ENCODE measurements at regions not wholly inside any gene's neighbourhood (a gene's known extent, or its start where the extent isn't known, plus 50 kb on each side); places are given as distances from the start of the nearest gene placed in this dataset.
"Not testable (repeated sequence)": the region's sequence is repeated elsewhere in the genome, so short reads cannot be mapped to it uniquely, and the experiment has no call there.

DNA sequence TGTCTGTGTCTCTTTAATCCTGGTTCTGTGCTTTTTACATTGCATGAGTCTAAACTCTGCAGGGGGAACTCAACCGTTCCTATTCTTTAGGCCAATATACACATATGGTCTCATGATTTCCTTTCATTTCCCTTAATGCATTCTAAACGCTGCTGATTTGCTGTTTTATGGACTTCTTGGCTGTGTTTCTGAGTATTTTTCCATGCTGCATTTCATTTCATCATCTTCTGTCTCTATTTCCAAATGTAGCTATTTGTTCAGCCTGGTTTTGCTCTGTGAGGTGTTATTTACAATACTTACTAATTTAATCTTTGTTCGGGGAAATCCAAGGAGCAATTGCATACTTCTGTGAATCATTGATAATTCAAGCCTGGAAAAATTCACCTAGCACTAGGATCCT lies 897.2 kb downstream of the TSN start:
- FAIRE-seq (no peak), DNase-seq (ENCODE audit: insufficient read length, low spot score) (no peak)

DNA sequence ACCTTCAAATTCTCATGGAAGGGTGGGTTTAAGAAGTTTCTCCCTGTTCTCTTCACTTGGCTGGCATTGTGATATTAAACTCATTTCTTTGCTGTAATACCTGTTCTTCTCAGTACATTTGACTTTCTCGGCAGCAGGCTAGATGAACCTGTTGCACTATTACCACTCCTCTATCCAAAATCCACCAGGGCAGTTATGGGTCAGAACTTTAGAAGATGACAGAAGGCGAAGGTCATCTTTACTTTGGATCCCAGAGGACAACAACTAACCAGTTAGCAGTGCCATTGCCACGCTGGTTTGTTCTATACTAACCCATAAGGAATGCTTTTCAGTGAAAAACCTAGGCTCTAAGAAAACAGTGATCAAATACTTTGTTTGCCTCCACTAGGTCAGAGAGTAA lies 901.0 kb downstream of the TSN start:
- no peak for FAIRE-seq
- DNase-seq (ENCODE audit: insufficient read length, low spot score): no peak

DNA sequence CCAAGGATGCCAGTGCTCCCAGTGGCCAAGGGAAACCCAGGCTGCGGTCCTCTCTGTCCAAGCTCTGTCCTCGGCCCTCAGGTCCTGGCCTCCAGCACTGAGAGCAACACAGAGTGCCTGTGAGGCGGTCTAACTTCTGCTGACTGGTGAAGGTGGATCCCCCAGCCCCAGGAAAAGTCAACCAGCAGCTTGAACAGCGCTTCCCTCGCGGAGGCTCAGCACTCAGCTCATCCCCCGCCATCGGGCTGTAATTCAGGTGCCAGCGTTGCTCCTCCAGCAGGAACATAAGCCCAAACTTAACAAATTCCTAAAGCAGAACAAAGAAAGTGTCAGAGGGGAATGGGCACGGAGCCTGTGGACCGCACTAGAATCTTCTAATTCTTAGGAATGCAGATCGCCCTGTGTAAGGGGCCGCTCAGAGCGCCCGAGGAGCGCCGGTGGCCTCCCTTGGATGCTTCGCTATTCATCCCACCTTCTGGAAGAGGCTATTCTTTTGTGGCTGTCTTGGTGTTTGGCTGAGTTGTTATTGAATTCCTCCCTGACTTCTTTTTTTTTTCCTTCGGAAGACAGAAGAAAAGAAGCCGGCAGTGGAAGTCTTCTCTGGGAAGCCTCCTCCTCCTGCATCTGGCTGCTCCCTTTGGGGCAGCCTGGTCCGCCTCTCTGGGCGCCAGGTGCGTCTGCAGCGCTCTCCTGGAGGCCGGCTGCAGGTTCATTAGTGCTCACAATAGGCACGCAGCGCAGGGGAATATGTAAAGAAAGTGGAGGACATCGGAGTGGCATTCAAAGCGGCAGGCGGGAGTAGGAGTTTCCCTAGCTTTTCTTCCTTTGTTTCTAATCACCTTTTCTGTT lies 905.6 kb downstream of the TSN start:
- DNase-seq (ENCODE audit: insufficient read length, low spot score) (no peak), FAIRE-seq (no peak)

DNA sequence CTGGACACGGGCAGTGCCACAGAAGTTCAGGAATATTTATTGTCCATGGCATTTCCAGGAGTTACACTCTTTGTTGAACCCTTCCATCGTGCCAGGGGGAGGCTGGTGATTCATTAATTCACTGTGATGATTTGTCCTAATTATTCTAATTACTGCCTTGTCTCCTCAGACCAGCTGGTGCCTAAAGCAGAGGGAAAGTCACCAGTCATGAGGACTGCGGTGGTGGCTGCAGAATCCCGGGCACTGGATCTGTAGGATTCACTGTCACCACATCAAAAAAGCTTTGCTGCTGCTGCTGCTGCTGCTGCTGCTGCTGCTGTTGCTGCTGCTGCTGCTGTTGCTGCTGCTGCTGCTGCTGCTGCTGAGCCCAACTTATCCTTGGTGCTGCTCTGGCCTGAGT lies 908.2 kb downstream of the TSN start:
- FAIRE-seq: no peak
- DNase-seq (ENCODE audit: insufficient read length, low spot score): no peak

DNA sequence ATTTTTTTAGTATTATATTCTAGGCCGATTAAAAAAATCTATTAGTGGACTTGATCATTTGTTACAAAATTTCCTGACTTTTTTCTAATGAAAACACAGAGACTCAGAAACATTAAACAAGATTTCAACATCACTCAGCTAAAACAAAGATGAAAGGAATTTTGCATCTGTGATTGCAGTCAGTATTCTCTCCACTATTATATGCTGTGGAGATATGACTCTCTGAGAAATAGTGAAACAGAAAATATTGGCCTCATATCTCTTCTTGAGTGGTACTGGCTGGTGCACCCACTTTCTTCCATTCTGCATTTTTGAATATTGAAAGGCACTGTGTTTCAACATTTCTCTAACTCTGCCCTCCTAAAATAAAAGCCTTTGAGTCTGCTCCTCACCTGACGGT lies 914.2 kb downstream of the TSN start:
- no peak for DNase-seq (ENCODE audit: insufficient read length, low spot score)
- no peak for FAIRE-seq

DNA sequence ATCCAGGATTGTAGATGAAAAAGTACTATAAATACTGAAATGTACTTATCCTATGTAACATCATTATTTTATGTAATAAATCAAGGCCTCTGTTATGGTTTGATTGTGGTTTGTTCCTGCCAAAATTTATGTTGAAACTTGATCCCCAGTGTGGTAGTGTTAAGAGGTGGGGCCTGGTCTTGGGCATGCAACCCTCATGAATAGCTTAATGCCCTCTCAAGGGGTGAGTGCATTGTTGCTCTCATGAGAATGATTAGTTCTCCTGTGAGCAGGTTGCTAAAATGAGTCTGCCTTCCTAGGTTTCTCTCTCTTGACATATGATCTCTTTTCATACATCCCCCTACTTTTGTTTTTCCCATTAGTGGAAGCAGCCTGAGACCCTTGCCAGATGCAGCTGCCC lies 915.4 kb downstream of the TSN start:
- DNase-seq (ENCODE audit: insufficient read length, low spot score) (no peak), FAIRE-seq (no peak)

DNA sequence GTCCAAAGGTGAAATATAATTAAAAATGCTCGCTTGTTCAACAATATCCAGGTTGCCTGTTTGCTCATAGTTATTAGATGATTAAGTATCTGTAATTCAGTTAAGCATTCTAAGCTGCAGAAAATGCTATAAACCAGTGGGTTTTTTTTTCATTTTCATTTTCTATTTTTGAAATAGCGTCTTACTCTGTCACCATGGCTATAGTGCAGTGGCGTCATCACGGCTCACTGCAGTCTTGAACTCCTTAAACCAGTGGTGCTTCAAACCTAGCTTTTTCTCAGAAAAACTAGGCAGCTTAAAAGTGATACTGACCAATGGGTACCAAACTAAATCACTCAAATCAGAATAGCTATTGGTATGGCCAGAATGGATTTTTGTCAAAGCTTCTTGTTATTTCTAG lies 925.2 kb downstream of the TSN start:
- no peak for DNase-seq (ENCODE audit: insufficient read length, low spot score)
- no peak for FAIRE-seq

DNA sequence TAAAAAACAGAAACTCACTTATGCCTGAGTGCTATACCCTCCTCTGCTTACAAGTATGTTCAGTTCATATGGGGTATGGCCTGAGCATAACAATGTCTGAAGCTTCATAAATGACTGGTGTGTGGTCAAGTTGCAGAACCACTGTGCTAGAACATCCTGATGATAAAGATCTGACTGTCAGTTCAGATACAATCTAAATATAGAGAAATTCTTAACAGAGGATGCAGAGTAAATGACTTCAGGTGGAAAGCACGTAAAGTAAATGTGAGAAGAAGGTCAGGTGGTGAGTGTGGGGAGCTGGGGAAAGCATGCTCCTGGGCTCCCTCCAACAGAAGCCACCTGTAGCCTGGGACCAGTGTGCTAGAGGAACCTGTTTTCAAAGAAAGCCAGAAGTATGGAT lies 926.2 kb downstream of the TSN start:
- DNase-seq (ENCODE audit: insufficient read length, low spot score) (no peak), FAIRE-seq (no peak)

DNA sequence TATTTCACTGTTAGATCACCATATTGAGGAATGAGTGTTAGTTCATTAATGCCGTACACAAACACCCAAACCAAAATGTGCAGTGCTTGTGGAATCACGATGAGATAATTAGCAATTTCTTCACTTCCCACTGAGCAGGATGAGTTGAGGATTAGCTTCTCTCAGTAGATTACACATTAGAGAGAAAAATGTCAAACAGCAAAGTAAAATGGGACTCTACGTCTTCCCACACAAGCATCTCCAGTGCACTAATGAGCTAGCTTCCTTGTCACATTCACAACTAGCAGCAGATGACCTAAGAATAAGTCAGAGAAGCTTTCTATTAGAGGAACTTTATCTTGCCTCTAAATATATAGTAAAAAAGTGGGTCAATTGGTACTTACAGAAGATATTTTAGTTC lies 926.9 kb downstream of the TSN start:
- DNase-seq (ENCODE audit: insufficient read length, low spot score): no peak

DNA sequence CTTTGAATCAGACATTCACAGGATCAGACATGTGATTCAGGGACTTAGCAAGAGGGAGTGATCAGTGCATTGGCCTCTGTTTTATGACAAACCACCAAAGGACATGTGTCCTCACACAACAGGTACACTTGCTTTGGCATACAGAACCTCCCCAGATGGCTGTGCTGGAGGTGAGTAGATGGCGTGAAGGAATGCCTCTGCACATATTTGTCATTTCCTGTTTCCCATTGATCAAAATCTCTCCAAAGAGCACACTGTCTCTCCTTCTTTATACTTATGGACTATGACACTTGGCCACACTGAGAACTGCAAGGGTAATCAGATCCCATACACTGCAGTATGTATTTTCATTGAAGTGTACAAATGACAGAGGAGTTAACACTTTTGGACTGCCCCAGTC lies 927.6 kb downstream of the TSN start:
- DNase-seq (ENCODE audit: insufficient read length, low spot score) (no peak), FAIRE-seq (no peak)

More for the DNA sequence above, 926.9 kb downstream of the TSN start:
- no peak for FAIRE-seq

DNA sequence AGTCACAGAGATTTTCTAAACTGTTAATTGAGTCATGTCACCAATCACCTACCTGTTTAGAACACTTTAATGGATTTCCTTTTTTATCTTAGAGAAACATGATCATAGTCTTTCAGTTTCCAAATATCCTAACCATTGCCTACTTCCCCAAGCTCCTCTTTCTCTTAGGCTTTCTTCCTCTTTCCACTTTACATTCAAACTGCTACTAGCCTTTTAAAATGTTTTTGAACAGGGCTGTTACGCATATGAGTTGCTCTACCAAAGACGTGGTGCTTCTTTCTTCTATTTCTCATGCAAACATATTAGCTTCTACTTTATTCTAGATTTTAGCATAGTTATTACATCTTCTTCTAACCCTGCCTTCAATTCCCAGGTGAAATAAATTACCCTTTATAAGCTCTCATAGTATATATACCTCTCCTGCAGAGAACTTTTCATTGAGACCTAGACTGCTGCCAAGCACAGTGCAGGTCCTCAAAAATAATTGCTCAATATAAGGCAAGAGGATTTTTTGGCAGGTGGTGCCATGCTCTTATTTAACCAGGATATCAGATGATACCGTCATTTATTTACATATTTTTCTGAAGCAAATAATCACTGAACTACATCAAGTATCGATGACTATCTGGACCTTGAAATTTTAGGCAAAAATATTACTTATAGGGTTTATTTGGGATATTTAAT lies 937.1 kb downstream of the TSN start:
- FAIRE-seq: no peak
- DNase-seq (ENCODE audit: insufficient read length, low spot score): no peak

DNA sequence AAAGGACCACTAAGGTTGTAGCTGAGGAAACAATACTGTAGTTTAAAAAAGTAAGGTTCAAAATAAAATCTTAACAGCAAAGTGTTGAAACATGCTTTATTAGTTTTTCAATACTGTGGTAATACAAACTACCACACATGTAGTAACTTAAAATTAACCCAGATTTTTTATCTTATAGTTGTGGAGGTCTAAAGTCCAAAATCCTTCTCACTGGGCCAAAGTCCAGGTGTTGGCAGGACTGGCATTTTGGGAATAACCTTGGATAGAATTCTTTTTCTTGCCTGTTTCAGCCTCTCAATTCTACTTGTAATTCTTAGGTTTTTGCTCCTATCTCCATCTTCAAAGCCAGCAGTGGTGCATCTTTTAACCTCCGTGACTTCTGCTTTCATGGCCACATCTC lies 942.0 kb downstream of the TSN start:
- DNase-seq (ENCODE audit: insufficient read length, low spot score) (no peak), FAIRE-seq (no peak)

DNA sequence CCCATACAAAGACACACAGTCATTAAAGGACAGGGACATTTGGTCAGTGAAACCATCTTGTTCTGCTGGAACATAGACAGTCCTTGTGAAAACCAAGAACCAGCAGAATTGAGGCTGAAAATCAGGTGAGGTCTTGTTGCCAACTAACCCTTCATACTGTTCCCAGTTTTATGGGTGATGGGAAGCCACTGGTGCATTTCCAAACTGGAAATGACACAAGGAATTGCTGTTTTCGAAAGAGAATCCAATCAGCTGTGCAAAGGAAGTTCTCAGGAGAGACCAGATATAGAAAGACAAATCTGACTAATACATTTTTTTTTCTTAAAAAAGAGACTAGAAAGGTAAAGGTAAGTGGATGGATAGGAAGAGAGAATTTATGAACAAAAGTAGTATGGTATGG lies 948.2 kb downstream of the TSN start:
- FAIRE-seq: no peak
- DNase-seq (ENCODE audit: insufficient read length, low spot score): no peak

DNA sequence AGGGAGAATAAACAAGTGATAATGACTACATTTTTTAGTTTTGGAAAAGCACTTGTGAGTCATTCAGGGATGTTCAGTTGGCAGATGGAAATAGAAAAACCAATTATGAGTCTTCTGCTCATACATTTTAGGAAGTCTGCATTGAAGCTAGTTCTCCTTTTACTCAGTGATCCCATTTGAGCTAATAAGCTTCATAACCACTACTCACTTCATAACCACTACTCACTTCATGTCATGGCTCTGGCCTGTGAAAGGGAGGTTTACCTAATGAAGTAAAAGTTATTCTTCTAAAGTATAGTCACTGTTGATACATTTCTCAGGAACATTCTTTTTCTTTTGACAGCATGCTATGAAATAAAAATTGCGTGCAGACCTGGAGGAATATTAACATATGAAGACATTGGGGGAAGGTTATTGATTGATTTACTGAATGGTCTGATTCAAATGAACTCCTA lies 948.7 kb downstream of the TSN start:
- DNase-seq (ENCODE audit: insufficient read length, low spot score): no peak
- no peak for FAIRE-seq

DNA sequence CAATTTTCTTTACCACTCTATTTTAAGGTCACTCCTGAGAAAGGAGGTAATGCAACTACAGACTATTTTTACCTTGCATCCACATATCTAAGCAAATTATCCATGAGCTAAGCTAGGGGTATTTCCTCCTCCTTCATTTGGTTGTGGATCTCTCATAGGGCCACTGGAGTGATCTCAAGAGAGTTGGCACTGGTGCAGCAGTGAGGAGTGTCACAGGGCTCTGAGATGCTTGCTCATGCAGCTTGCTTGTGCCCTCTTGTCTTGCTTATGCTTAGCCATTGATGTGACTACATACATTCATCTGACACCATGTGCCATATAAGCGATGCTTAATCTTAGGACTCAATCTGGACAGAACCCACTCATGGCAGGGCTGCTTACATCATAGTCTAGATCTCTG lies 950.3 kb downstream of the TSN start:
- no peak for FAIRE-seq
- DNase-seq (ENCODE audit: insufficient read length, low spot score): no peak

DNA sequence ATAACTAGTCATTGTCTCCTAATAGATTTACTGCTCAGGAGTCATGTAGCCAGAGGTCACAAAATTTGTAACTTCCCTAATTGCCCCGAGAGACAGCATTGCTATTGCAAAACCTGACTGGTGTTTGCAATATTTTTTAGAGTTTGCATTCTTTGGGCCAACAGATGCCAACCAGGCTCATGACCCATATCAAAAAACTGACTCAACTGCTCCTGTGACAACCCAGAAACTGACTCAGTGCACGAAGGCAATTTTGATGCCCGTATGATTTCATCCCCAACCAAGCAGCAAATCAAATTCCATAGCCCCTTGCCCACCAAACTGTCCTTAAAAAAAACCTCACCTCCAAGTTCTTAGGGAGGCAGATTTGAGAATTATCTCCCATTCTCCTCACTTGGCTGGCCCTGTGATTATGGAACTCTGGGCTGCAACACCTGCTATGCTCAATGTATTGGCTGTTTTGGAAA lies 951.3 kb downstream of the TSN start:
- DNase-seq (ENCODE audit: insufficient read length, low spot score): no peak

DNA sequence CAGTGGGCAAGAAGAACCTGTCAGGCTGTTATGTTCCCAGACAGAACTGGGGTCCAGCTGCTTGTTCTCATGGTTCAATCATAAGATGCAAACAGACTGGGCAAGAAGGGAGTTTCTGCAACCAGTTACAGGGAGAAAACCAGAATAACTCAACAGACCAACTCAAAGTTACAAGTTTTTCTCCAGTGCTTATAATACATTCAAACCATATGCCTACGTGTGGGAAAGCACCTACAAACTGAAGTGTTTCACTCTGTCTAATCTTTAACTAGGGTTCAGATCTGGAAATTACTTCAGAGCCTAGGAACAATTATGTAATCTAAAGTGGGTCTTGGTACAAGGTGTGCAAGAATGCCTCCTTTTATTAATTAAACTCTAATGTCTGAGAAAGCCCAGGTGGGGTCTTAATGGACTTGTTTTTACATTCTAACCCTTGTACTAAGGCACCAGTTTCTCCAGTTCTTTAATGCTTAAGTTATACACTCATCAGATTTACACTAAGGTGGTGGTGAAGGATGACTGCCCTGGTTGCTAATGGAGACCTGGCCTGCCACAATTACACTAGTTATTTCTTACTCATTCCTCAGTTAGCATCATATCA lies 951.9 kb downstream of the TSN start:
- no peak for DNase-seq (ENCODE audit: insufficient read length, low spot score)
- no peak for FAIRE-seq

More for the DNA sequence above, 951.3 kb downstream of the TSN start:
- FAIRE-seq: no peak

DNA sequence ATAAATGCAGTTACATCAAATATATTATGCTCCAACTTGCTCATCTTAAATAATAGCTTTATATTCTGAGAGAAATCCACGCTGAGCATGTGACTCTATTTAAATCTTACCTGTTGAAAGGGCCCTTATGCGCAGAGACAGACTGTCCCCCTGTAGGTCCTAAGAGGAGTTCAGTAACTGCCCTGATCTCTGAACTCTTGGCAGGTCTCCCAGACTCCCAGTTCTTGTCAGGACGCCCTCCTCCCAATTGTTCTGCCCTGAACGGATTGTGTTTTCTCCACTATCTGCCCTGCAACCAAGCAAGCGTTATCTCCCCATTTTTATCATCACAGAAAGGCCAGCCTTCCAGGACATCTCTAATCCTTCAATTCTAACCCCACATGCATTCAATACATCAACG lies 954.6 kb downstream of the TSN start:
- DNase-seq (ENCODE audit: insufficient read length, low spot score) (no peak), FAIRE-seq (no peak)

DNA sequence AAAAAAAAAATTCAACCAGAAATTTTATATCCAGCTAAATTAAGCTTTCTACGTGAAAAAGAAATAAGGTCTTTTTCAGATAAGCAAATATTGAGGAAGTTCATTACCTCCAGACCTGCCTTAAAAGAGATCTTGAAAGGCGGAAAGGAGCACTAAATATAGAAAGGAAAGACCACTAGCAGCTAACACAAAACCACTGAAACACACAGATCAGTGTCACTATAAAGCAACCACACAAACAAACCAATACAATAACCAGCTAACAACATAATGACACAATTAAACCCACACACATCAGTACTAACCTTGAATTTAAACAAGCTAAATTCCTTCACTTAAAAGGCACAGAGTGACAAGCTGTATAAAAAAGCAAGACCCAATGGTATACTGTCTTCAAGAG lies 958.3 kb downstream of the TSN start:
- DNase-seq (ENCODE audit: insufficient read length, low spot score) (no peak), FAIRE-seq (no peak)

DNA sequence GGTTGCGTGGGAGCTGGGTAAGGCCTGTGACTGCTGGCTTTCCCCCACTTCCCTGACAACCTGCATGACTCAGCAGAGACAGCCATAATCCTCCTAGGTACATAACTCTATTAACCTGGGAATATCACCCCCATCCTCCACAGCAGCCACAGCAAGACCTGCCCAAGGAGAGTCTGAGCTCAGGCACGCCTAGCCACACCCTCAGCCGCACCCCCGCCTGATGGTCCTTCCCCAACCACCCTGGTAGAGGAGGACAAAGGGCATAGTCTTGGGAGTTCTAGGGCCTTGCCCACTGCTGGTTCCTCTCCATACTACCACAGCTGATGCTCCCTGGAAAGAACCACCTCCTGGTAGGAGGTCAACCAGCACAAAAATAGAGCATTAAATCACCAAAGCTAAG lies 965.4 kb downstream of the TSN start:
- FAIRE-seq; DNase-seq (ENCODE audit: insufficient read length, low spot score): not testable (repeated sequence)

DNA sequence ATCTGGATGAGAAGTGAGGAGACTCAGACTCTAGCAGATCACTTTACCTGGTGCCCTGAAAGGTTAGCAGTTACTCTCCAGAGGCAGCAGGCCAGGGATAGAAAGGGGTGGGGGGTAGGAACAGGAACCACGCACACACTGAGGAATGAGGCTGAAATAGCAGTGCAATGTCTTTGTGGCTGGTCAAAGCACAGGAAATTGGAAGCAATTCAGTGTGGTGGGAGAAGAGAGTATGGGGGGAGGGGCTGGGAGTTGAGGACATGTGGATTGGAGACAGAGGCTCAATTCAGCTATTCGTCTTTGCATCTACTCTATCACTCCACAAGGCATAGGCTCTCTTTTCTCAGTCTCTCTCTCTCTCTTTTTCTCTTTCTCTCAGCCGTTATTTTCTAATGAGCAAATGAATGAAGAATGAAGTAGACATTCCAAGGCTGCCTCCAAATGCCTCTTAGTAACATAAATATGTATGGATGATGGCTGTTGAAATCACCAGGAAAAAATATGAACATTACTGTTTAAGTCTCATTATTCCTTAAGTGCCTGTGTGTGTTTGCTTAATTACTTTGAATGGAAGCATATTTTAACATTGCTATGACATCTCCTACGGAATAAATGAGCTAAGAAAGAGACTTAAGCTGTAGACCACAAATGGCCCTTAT lies 979.4 kb downstream of the TSN start:
- FAIRE-seq (no peak), DNase-seq (ENCODE audit: insufficient read length, low spot score) (no peak)
